Panc1 (cell line): ENCODE measurements at regions not wholly inside any gene's neighbourhood (a gene's known extent, or its start where the extent isn't known, plus 50 kb on each side); places are given as distances from the start of the nearest gene placed in this dataset.

ENCODE experiments used
- ATAC-seq: fragments of 200-7000 bp; cut with Tn5 transposase; 2 replicates; pipeline ENCODE4 v1.9.1; 2020; ENCODE audit warnings: mild to moderate bottlenecking, moderate library complexity
- BruUV-seq: library from RNA; stranded (reverse); fragments of 400-500 nt; replicated peaks from 2 replicates; lab custom pipeline; 2021; lab: Mats Ljungman, UMichigan
- CTCF ChIA-PET: fragments of 300-600 bp; sonication (Branson Sonifier 250); formaldehyde crosslinking; loops from one replicate; lab custom pipeline; 2022; ENCODE audit warnings: antibody characterized with exemption; lab: Charles Lee
- POLR2A ChIA-PET: fragments of 300-600 bp; sonication (Branson Sonifier 250); formaldehyde crosslinking; loops from one replicate; lab custom pipeline; 2022; ENCODE audit warnings: antibody characterized with exemption; lab: Charles Lee
- DNase-seq: peaks from one replicate; pipeline ENCODE4 v3.0.0-alpha.2; 2010; ENCODE audit warnings: low read depth, low spot score
- H3K27ac ChIP-seq: 2 replicates; pipeline ENCODE4 v1.5.1; 2011; ENCODE audit warnings: mild to moderate bottlenecking, low read length, inconsistent platforms
- H3K27me3 ChIP-seq: fragments of 200-500 bp; sonication (Bioruptor generic); 2 replicates; pipeline ENCODE4 v1.6.0; 2014; ENCODE audit warnings: low read length, inconsistent platforms; ENCODE audit not compliant: control insufficient read depth, insufficient read depth
- H3K36me3 ChIP-seq: fragments of 200-500 bp; sonication (Bioruptor generic); 2 replicates; pipeline ENCODE4 v1.5.1; 2014; ENCODE audit warnings: inconsistent platforms, mild to moderate bottlenecking, low read length, moderate library complexity; ENCODE audit not compliant: control insufficient read depth, insufficient read depth
- H3K4me1 ChIP-seq: 2 replicates; pipeline ENCODE4 v1.5.1; 2011; ENCODE audit warnings: inconsistent platforms, mild to moderate bottlenecking, low read length, moderate library complexity; ENCODE audit not compliant: control insufficient read depth, insufficient read depth
- H3K4me3 ChIP-seq, 2 experiments: 2 replicates each; pipeline ENCODE4 v1.5.1; 2011 to 2012; ENCODE audit warnings: low read depth in 2 of 2, low read length in 2 of 2, mild to moderate bottlenecking in 2 of 2, inconsistent platforms in 1 of 2, moderate library complexity in 1 of 2
- H3K9me3 ChIP-seq: fragments of 200-500 bp; sonication (Bioruptor generic); 2 replicates; pipeline ENCODE4 v1.5.1; 2014; ENCODE audit warnings: low read depth, mild to moderate bottlenecking, inconsistent platforms, low read length, moderate library complexity; ENCODE audit not compliant: control insufficient read depth, insufficient read depth
- CTCF ChIP-seq: fragments of 450-650 bp; IDR thresholded peaks from 2 replicates; pipeline ENCODE4 v1.5.1; 2017; ENCODE audit warnings: mild to moderate bottlenecking
- POLR2AphosphoS5 ChIP-seq: IDR thresholded peaks from 2 replicates; pipeline ENCODE4 v1.6.1; 2012; ENCODE audit warnings: mild to moderate bottlenecking, low read depth, low read length, moderate library complexity
- SIN3A ChIP-seq: IDR thresholded peaks from 2 replicates; pipeline ENCODE4 v1.6.1; 2012; ENCODE audit warnings: low read depth, mild to moderate bottlenecking, low read length, moderate library complexity, borderline replicate concordance; ENCODE audit not compliant: insufficient read depth
- TCF7L2 ChIP-seq: IDR thresholded peaks from 2 replicates; pipeline ENCODE4 v1.6.1; 2011; ENCODE audit warnings: mild to moderate bottlenecking, low read depth, low read length, inconsistent platforms
- in situ Hi-C: cut with HindIII; loops from 2 replicates; pipeline ENCODE4 v1.10.0; 2016; ENCODE audit warnings: low sequenced_read_pairs, low pct_unique_long_range_greater_than_20kb
- intact Hi-C: fragments of 100-400 bp; cut with micrococcal nuclease; formaldehyde crosslinking; loops from one replicate; pipeline ENCODE4 v1.10.0; 2022; ENCODE audit not compliant: unreplicated experiment
- TF ChIP-seq, protein P1 (sequence below), 2 experiments: IDR thresholded peaks; 2 replicates each; pipeline ENCODE4 v1.6.1; 2011 to 2012; ENCODE audit warnings: low read depth in 2 of 2, control low read depth in 1 of 2, low read length in 1 of 2, mild to moderate bottlenecking in 1 of 2, moderate library complexity in 1 of 2; ENCODE audit not compliant: insufficient read depth in 1 of 2

DNA sequence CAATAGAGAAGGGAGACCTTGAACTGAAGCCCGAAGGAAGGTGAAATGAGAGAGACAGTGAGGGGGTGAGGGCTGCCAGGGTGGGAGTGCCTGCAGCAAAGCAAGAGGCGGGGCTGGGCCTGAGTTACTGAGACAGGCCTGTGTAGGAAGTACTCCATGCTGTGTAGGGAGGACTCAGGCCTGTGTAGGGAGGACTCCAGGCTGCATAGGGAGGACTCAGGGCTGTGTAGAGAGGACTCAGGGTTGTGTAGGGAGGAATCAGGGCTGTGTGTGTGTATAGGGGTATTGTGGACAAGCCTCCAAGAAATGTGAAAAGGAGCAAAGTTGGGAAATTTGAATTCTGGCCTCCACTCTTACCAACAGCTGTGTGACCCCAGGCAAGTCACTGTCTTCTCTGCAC, 133.8 kb upstream of the CACNA1E start:
- no peak overlapping the region for H3K4me3 ChIP-seq
- no TSS peak for BruUV-seq
- ATAC-seq, result no peak
- H3K36me3 ChIP-seq, result no peaks in the 10 kb centered on the region
- H3K4me1 ChIP-seq, result no peaks in the 10 kb centered on the region
- POLR2A ChIA-PET, result no interaction called here
- in situ Hi-C loops (no loop called here), intact Hi-C loops (no loop called here)
- no peak for DNase-seq
- peaks cover 3% of the 10 kb centered on the region; the same call in 1 of the 2 replicates for H3K27me3 ChIP-seq
- TF ChIP-seq CTCF (no peak), POLR2AphosphoS5 (no peak)
- TF ChIP-seq, protein P1, sequence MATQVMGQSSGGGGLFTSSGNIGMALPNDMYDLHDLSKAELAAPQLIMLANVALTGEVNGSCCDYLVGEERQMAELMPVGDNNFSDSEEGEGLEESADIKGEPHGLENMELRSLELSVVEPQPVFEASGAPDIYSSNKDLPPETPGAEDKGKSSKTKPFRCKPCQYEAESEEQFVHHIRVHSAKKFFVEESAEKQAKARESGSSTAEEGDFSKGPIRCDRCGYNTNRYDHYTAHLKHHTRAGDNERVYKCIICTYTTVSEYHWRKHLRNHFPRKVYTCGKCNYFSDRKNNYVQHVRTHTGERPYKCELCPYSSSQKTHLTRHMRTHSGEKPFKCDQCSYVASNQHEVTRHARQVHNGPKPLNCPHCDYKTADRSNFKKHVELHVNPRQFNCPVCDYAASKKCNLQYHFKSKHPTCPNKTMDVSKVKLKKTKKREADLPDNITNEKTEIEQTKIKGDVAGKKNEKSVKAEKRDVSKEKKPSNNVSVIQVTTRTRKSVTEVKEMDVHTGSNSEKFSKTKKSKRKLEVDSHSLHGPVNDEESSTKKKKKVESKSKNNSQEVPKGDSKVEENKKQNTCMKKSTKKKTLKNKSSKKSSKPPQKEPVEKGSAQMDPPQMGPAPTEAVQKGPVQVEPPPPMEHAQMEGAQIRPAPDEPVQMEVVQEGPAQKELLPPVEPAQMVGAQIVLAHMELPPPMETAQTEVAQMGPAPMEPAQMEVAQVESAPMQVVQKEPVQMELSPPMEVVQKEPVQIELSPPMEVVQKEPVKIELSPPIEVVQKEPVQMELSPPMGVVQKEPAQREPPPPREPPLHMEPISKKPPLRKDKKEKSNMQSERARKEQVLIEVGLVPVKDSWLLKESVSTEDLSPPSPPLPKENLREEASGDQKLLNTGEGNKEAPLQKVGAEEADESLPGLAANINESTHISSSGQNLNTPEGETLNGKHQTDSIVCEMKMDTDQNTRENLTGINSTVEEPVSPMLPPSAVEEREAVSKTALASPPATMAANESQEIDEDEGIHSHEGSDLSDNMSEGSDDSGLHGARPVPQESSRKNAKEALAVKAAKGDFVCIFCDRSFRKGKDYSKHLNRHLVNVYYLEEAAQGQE (IDR thresholded peaks at IDR 0.05; ENCODE audit: insufficient read depth in 1 of 2, low read depth in 2 of 2, low read length in 1 of 2), result no peak
- no peak overlapping the region for H3K27ac ChIP-seq
- no peaks in the 10 kb centered on the region for H3K9me3 ChIP-seq
- CTCF ChIA-PET, result no interaction called here

DNA sequence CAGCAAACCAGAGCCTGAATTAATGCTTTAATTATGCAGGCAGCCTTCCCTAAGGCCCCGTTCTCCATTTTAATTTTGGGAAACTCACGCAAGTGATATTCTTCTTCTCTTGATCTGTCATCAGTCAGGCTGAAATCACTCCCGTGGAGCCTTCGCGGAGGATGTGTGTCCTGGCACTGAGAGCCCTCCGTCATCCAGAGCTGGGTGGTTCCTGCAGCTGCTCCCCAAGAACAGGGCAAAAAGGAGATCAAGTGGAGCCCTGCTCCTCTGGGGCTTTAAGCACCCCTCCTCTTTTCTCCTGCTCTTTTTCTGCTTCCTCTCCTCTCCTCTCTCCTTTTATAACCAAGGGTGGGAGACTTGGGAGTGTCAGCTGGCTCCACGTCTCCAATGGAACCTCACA, 133.2 kb upstream of the CACNA1E start:
- intact Hi-C loops (no loop called here), in situ Hi-C loops (no loop called here)
- ChIA-PET POLR2A (no interaction called here), CTCF (interaction anchor here (0.6 kb wide), 1 partner anchor 48 kb away, joined by 3 read pairs; no protein-coding TSS in a partner anchor)
- H3K36me3 ChIP-seq, result no peaks in the 10 kb centered on the region
- H3K27me3 ChIP-seq, result peaks cover 3% of the 10 kb centered on the region; the same call in 1 of the 2 replicates
- DNase-seq (no peak), ATAC-seq (no peak)
- TF ChIP-seq SIN3A (no peak), TCF7L2 (no peak), CTCF (no peak), POLR2AphosphoS5 (no peak)
- TF ChIP-seq, protein P1 (IDR thresholded peaks at IDR 0.05; ENCODE audit: insufficient read depth in 1 of 2, low read depth in 2 of 2, low read length in 1 of 2), result no peak
- no peak overlapping the region for H3K27ac ChIP-seq
- no TSS peak for BruUV-seq
- no peaks in the 10 kb centered on the region for H3K9me3 ChIP-seq
- no peaks in the 10 kb centered on the region for H3K4me1 ChIP-seq
- H3K4me3 ChIP-seq, result no peak overlapping the region
